HCT116 (cell line): ENCODE measurements at regions not wholly inside any gene's neighbourhood (a gene's known extent, or its start where the extent isn't known, plus 50 kb on each side); places are given as distances from the start of the nearest gene placed in this dataset.

Experiments
- CEBPB ChIP-seq: IDR thresholded peaks from 2 replicates; pipeline ENCODE4 v1.6.1; 2012; ENCODE audit warnings: low read depth
- ELF1 ChIP-seq: IDR thresholded peaks from 2 replicates; pipeline ENCODE4 v1.6.1; 2012; ENCODE audit warnings: low read depth, borderline replicate concordance
- EZH2 ChIP-seq: fragments of 200-600 bp; sonication (generic); IDR thresholded peaks from 2 replicates; pipeline ENCODE4 v1.6.1; 2017; ENCODE audit warnings: antibody characterized with exemption, mixed run types
- JUND ChIP-seq: IDR thresholded peaks from 2 replicates; pipeline ENCODE4 v1.6.1; 2012
- MAX ChIP-seq: IDR thresholded peaks from 2 replicates; pipeline ENCODE4 v1.6.1; 2012
- POLR2AphosphoS5 ChIP-seq: IDR thresholded peaks from 2 replicates; pipeline ENCODE4 v1.6.1; 2011; ENCODE audit warnings: mild to moderate bottlenecking, low read depth, low read length, moderate library complexity
- RAD21 ChIP-seq: IDR thresholded peaks from 2 replicates; pipeline ENCODE4 v1.6.1; 2012; ENCODE audit warnings: low read depth, mild to moderate bottlenecking
- SIN3A ChIP-seq: IDR thresholded peaks from 2 replicates; pipeline ENCODE4 v1.6.1; 2012; ENCODE audit warnings: low read depth
- SRF ChIP-seq: IDR thresholded peaks from 2 replicates; pipeline ENCODE4 v1.6.1; 2012; ENCODE audit warnings: low read depth
- YY1 ChIP-seq: IDR thresholded peaks from 2 replicates; pipeline ENCODE4 v1.6.1; 2011; ENCODE audit warnings: low read length, low read depth, moderate library complexity, mild to moderate bottlenecking; ENCODE audit not compliant: insufficient replicate concordance; ENCODE audit errors: extremely low read depth
- TF ChIP-seq, protein P1 (sequence below), 3 experiments: fragments of 200-600 bp in 1 of 3; sonication (generic) in 1 of 3; IDR thresholded peaks in 2 of 3; conservative IDR thresholded peaks in 1 of 3; 2 replicates each; pipeline ENCODE4 v1.5.1; 2012 to 2017; ENCODE audit warnings: low read depth in 2 of 3, low read length in 2 of 3, antibody characterized with exemption in 1 of 3, borderline replicate concordance in 1 of 3, control low read depth in 1 of 3, mild to moderate bottlenecking in 1 of 3, mixed read lengths in 1 of 3, mixed run types in 1 of 3, moderate library complexity in 1 of 3; ENCODE audit not compliant: insufficient read depth in 1 of 3
- TF ChIP-seq, protein P2 (sequence below): IDR thresholded peaks from 2 replicates; pipeline ENCODE4 v1.6.1; 2012; ENCODE audit warnings: low read depth

DNA sequence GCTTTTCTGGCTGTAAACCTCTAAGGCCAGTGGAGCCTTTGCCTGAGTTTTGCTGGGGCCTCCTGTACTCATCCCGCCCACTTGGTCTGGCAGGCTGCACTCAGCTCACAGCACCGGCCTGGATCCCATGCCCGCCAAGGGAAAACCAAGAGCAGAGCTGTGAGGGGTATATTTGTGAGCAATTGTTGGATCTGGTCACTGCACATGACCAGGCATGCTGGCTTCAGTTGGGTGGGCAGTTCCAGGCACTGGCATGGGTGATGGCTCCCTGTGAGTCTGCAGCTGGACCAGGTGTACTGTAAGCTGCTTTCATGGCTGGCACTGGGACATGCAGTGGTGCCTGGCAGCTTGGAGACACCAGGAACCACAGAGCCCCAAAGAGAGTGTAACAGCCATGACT lies 563.1 kb upstream of the RGS18 start:
- TF ChIP-seq SIN3A (no peak), ELF1 (no peak), SRF (no peak), CEBPB (no peak), JUND (no peak), EZH2 (no peak), POLR2AphosphoS5 (no peak), RAD21 (no peak), MAX (no peak), YY1 (no peak)
- TF ChIP-seq, protein P1, sequence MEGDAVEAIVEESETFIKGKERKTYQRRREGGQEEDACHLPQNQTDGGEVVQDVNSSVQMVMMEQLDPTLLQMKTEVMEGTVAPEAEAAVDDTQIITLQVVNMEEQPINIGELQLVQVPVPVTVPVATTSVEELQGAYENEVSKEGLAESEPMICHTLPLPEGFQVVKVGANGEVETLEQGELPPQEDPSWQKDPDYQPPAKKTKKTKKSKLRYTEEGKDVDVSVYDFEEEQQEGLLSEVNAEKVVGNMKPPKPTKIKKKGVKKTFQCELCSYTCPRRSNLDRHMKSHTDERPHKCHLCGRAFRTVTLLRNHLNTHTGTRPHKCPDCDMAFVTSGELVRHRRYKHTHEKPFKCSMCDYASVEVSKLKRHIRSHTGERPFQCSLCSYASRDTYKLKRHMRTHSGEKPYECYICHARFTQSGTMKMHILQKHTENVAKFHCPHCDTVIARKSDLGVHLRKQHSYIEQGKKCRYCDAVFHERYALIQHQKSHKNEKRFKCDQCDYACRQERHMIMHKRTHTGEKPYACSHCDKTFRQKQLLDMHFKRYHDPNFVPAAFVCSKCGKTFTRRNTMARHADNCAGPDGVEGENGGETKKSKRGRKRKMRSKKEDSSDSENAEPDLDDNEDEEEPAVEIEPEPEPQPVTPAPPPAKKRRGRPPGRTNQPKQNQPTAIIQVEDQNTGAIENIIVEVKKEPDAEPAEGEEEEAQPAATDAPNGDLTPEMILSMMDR (IDR thresholded peaks at IDR 0.05 in 2 of 3, conservative IDR thresholded peaks at IDR 0.05 in 1 of 3; ENCODE audit: borderline replicate concordance in 1 of 3, insufficient read depth in 1 of 3, low read depth in 2 of 3, low read length in 2 of 3), result no peak
- TF ChIP-seq, protein P2, sequence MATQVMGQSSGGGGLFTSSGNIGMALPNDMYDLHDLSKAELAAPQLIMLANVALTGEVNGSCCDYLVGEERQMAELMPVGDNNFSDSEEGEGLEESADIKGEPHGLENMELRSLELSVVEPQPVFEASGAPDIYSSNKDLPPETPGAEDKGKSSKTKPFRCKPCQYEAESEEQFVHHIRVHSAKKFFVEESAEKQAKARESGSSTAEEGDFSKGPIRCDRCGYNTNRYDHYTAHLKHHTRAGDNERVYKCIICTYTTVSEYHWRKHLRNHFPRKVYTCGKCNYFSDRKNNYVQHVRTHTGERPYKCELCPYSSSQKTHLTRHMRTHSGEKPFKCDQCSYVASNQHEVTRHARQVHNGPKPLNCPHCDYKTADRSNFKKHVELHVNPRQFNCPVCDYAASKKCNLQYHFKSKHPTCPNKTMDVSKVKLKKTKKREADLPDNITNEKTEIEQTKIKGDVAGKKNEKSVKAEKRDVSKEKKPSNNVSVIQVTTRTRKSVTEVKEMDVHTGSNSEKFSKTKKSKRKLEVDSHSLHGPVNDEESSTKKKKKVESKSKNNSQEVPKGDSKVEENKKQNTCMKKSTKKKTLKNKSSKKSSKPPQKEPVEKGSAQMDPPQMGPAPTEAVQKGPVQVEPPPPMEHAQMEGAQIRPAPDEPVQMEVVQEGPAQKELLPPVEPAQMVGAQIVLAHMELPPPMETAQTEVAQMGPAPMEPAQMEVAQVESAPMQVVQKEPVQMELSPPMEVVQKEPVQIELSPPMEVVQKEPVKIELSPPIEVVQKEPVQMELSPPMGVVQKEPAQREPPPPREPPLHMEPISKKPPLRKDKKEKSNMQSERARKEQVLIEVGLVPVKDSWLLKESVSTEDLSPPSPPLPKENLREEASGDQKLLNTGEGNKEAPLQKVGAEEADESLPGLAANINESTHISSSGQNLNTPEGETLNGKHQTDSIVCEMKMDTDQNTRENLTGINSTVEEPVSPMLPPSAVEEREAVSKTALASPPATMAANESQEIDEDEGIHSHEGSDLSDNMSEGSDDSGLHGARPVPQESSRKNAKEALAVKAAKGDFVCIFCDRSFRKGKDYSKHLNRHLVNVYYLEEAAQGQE, result no peak
